Testis (tissue), 2 donors: ENCODE measurements at regions not wholly inside any gene's neighbourhood (a gene's known extent, or its start where the extent isn't known, plus 50 kb on each side); places are given as distances from the start of the nearest gene placed in this dataset.
"Not testable (repeated sequence)": the region's sequence is repeated elsewhere in the genome, so short reads cannot be mapped to it uniquely, and the experiment has no call there.

ENCODE experiments used
- DNase-seq: peaks from one replicate; pipeline ENCODE4 v3.0.0-alpha.2; 2019
- H3K27ac ChIP-seq, 2 donors: fragments of 200-600 bp; sonication (generic); one replicate each; pipeline ENCODE4 v1.5.1; 2019
- H3K27me3 ChIP-seq: fragments of 200-600 bp; sonication (generic); one replicate; pipeline ENCODE4 v1.5.1; 2019
- H3K36me3 ChIP-seq: fragments of 200-600 bp; sonication (generic); one replicate; pipeline ENCODE4 v1.5.1; 2017; ENCODE audit warnings: low read depth; ENCODE audit errors: missing control alignments
- H3K4me1 ChIP-seq: fragments of 200-600 bp; sonication (generic); one replicate; pipeline ENCODE4 v1.5.1; 2019
- H3K4me3 ChIP-seq, 2 donors: fragments of 200-600 bp; sonication (generic); one replicate each; pipeline ENCODE4 v1.5.1; 2017 to 2019
- H3K9me3 ChIP-seq: fragments of 200-600 bp; sonication (generic); one replicate; pipeline ENCODE4 v1.5.1; 2017
- POLR2A ChIP-seq: fragments of 450-650 bp; IDR thresholded peaks from one replicate; pipeline ENCODE4 v1.6.1; 2017; ENCODE audit warnings: antibody characterized with exemption, mild to moderate bottlenecking, moderate library complexity
- WGBS, 2 donors: methylation state at CpG; one replicate each; pipeline ENCODE4 v1.1.5; 2018; 5-methylcytosine and 5-hydroxymethylcytosine counted together
- intact Hi-C: fragments of 100-400 bp; cut with DNase I; formaldehyde crosslinking; loops from one replicate; pipeline ENCODE4 v1.15.1; 2023; ENCODE audit warnings: low total_unique reads
- TF ChIP-seq, protein P1 (sequence below), 3 experiments: fragments of 450-650 bp in 2 of 3; fragments of 200-600 bp in 1 of 3; sonication (generic) in 1 of 3; IDR thresholded peaks; one replicate each; pipeline ENCODE4 v1.5.1; 2016 to 2019; ENCODE audit warnings: antibody characterized with exemption in 3 of 3, mild to moderate bottlenecking in 2 of 3, moderate library complexity in 1 of 3

DNA sequence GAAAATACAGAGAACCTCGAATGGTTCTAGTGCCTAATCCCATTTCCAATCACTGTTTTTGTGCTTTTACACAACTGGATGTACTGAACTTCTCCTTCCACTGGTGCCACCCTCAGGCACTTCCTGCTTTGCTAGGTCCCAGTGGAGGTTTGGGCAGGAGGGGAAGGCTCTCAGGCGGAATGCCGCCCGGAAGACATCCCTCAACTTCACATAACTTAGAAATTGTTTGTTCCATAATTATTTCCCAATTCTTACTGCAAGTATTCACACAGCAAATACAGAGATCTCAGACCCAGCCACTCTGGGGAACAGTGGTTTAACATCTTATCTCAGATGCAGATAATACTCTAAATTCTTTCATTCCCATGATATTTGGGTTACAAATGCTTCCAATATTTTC, 195.7 kb upstream of the IPO5 start:
- H3K27me3 ChIP-seq, result no peaks in the 10 kb centered on the region
- intact Hi-C loops, result no loop called here

DNA sequence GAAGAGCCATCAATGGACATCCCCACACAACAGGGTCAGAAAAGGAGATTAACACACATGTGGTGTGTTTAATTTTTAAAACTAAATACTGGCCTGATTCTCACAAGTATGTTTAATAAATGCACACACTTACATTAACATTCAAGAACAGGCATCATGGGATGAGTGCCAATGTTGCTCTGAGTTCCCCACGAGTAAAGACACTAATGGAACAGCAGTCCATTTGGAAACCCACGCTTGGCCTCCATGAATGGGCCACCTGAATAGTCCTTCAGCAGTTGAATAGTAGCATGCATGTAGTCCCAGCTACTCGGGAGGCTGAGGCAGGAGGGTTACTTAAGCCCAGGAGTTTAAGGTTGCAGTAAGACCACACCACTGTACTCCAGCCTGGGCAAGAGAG, 195.2 kb upstream of the IPO5 start:
- Histone ChIP-seq H3K4me3 (no peak overlapping the region), H3K4me1 (no peaks in the 10 kb centered on the region), H3K9me3 (no peaks in the 10 kb centered on the region), H3K36me3 (no peaks in the 10 kb centered on the region), H3K27ac (no peak overlapping the region), H3K27me3 (no peaks in the 10 kb centered on the region)
- intact Hi-C loops, result no loop called here
- TF ChIP-seq, protein P1, sequence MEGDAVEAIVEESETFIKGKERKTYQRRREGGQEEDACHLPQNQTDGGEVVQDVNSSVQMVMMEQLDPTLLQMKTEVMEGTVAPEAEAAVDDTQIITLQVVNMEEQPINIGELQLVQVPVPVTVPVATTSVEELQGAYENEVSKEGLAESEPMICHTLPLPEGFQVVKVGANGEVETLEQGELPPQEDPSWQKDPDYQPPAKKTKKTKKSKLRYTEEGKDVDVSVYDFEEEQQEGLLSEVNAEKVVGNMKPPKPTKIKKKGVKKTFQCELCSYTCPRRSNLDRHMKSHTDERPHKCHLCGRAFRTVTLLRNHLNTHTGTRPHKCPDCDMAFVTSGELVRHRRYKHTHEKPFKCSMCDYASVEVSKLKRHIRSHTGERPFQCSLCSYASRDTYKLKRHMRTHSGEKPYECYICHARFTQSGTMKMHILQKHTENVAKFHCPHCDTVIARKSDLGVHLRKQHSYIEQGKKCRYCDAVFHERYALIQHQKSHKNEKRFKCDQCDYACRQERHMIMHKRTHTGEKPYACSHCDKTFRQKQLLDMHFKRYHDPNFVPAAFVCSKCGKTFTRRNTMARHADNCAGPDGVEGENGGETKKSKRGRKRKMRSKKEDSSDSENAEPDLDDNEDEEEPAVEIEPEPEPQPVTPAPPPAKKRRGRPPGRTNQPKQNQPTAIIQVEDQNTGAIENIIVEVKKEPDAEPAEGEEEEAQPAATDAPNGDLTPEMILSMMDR (IDR thresholded peaks at IDR 0.05), result no peak
- no peak for TF ChIP-seq POLR2A
- WGBS, 2 donors, result 43 to 55% methylated on average over 3 of the region's 3 CpGs
- no peak for DNase-seq

More for the DNA sequence above, 195.7 kb upstream of the IPO5 start:
- no peak overlapping the region for H3K27ac ChIP-seq
- H3K4me1 ChIP-seq, result no peaks in the 10 kb centered on the region
- no peaks in the 10 kb centered on the region for H3K36me3 ChIP-seq
- no peaks in the 10 kb centered on the region for H3K9me3 ChIP-seq
- DNase-seq, result no peak
- TF ChIP-seq, protein P1 (IDR thresholded peaks at IDR 0.05), result no peak
- TF ChIP-seq POLR2A, result no peak
- H3K4me3 ChIP-seq, result no peak overlapping the region
- WGBS, 2 donors, result 58 to 67% methylated on average over 4 of the region's 4 CpGs

DNA sequence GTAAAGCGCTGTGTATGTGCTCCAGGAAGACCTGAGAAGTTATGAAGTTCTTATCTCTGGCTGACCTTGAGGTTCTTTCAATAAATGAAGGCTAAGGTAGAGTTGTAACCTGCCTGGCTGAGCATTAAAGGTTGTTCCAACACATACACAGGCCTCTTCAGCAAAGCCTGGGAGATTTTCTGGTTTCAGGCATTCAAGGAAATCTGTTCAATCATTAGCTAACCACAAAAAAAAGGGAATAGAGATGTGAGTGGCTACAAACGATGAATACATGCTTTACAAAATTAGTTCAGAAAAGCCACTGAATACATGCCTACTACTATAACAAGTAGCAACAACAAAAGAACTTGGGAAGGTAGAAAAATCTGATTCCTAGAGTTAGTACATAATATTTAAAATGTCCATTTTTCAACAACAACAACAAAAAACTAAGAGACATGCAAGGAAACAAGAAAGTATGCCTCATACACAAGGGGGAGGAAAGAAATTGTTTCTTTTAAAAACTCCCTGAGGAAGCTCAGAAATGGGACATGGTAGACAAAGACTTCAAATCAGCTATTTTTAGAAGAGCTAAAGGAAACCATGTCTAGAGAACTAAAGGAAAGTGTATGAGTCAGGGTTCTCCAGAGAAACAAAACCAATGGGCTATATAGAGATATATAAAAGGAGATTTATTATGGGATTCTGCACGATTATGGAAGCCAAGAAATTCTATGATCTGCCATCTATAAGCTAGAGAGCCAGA, 191.5 kb upstream of the IPO5 start:
- DNase-seq, result no peak
- intact Hi-C loops, result no loop called here
- Histone ChIP-seq H3K27ac (no peak overlapping the region), H3K4me3 (no peak overlapping the region), H3K27me3 (no peaks in the 10 kb centered on the region), H3K36me3 (no peaks in the 10 kb centered on the region), H3K4me1 (no peaks in the 10 kb centered on the region), H3K9me3 (no peaks in the 10 kb centered on the region)
- TF ChIP-seq, protein P1 (IDR thresholded peaks at IDR 0.05), result no peak
- 62 to 72% methylated on average over 3 of the region's 3 CpGs for WGBS, 2 donors

DNA sequence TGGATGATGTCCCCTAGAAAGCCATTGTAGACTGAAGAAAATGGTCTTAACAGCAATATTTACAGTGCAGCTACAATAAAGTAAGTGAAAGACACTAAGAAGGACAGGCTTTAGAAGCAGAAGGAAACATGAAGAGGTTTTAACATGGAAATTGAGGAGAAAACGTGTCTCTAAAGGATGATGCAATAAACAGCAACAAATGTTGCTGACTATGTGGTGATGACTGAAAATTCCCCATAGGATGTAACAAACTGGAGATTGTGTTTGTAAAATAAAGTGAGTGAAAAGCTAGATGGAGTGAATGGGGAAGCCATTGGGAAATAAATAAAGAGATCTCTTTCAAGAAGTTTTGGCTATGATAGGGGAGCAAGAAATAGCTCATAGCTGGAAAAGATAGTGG, 186.7 kb upstream of the IPO5 start:
- no peak overlapping the region for H3K27ac ChIP-seq
- no peaks in the 10 kb centered on the region for H3K4me1 ChIP-seq
- no peaks in the 10 kb centered on the region for H3K36me3 ChIP-seq
- no peak overlapping the region for H3K4me3 ChIP-seq
- H3K9me3 ChIP-seq, result no peaks in the 10 kb centered on the region
- intact Hi-C loops, result no loop called here
- no peak for DNase-seq
- TF ChIP-seq, protein P1 (IDR thresholded peaks at IDR 0.05), result no peak
- no peak for TF ChIP-seq POLR2A
- no peaks in the 10 kb centered on the region for H3K27me3 ChIP-seq
- WGBS, 2 donors, result 29 to 63% methylated on average over 1 of the region's 1 CpG

DNA sequence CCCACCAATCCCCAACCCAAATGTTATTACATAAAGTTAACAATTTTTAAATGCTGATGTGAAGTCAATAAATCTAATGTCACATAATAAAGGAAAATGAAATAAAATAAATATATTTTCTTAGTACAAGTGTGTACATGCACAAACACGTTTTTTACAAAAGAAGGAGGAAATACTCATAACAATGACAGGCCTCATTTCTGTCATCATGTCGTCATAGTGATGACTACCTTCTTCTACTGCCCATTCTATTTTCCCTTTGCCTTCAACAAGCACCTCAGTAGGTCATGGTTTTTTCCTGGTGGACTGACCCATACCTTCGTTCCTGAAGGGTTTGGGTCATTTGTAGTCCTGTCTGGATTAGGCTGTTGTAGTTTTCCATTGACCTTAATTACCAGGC, 185.3 kb upstream of the IPO5 start:
- Histone ChIP-seq H3K27me3 (no peaks in the 10 kb centered on the region), H3K36me3 (no peaks in the 10 kb centered on the region), H3K9me3 (no peaks in the 10 kb centered on the region), H3K4me1 (no peaks in the 10 kb centered on the region), H3K27ac (no peak overlapping the region), H3K4me3 (no peak overlapping the region)
- no peak for DNase-seq
- TF ChIP-seq, protein P1 (IDR thresholded peaks at IDR 0.05), result no peak
- no peak for TF ChIP-seq POLR2A
- intact Hi-C loops, result no loop called here
- 75 to 76% methylated on average over 3 of the region's 3 CpGs for WGBS, 2 donors

DNA sequence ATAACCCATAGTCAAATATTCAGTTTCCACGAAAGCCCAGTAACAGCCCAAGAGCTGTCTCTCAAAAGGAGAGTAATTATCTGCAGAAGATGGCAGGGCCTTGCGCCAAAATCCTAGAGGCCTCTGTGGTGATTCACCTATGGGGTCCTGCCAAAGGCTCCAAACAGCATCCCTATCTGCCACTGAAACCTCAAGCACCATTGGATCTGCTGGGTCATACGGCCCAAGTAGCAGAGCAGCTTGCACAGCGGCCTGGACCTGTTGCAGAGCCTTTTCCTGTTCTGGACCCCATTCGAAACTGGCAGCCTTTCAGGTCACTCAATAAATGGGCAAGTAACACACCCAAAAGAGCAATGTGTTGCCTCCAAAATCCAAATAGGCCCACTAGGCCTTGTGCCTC, 183.2 kb upstream of the IPO5 start:
- H3K36me3 ChIP-seq, intact Hi-C loops: not testable (repeated sequence)
- 90 to 94% methylated on average over 5 of the region's 5 CpGs for WGBS, 2 donors

DNA sequence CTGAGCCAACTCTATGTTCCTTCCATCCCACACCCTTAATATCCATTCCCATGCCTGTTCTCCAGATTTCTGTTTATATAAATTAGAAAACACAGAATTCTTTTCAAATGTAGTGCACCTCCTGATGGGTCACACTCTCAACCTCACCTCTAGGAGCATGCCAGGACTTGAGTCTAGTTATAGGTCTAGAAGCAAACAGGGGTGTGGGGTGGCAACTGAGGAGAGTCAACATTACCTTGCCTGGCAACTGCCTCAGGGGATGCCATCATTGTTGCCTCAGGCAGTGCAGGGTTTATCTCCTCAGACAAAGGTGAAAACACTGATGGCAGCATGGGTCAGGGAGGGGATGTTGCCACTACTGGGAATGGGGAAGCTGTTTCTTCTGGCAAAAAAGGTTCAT, 181.0 kb upstream of the IPO5 start:
- H3K9me3 ChIP-seq, intact Hi-C loops, H3K27me3 ChIP-seq: not testable (repeated sequence)

More for the DNA sequence above, 183.2 kb upstream of the IPO5 start:
- not testable (repeated sequence) for H3K4me3 ChIP-seq, H3K27me3 ChIP-seq, H3K27ac ChIP-seq, H3K4me1 ChIP-seq, DNase-seq, H3K9me3 ChIP-seq

More for the DNA sequence above, 181.0 kb upstream of the IPO5 start:
- H3K4me1 ChIP-seq, H3K4me3 ChIP-seq, DNase-seq, H3K27ac ChIP-seq, H3K36me3 ChIP-seq: not testable (repeated sequence)
